ENCODE measurements at regions not wholly inside any gene's neighbourhood (a gene's known extent, or its start where the extent isn't known, plus 50 kb on each side); places are given as distances from the start of the nearest gene placed in this dataset.
A peak's percentile ranks its signal among the peaks of the same experiment; 100 is the strongest.

DNA sequence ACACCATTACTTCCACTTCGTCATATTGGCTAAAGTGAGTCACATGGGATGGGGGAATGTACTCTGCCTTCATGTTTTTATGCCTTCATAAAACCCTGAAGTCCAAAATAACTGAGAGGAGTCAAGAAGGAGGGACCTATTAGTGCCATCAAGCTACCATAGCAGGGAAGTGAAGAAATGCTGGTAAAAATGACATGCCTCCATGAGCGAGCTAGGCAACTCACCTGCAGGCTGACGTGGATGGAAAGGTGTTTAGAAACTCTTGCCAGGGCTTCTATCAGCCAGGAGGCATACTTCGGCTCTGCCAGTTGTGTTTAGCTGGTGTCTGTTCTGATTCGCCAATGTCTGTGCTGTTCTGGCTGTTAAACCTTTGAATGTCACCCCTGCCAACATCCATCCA is 424.4 kb upstream of the USP24 start:
- intact Hi-C loops (cut with micrococcal nuclease): no loop called here
- peaks cover 10% of the 10 kb centered on the region for H3K4me1 Mint-ChIP-seq (ENCODE audit: insufficient read depth, unreplicated experiment)
- TF ChIP-seq, protein P1, sequence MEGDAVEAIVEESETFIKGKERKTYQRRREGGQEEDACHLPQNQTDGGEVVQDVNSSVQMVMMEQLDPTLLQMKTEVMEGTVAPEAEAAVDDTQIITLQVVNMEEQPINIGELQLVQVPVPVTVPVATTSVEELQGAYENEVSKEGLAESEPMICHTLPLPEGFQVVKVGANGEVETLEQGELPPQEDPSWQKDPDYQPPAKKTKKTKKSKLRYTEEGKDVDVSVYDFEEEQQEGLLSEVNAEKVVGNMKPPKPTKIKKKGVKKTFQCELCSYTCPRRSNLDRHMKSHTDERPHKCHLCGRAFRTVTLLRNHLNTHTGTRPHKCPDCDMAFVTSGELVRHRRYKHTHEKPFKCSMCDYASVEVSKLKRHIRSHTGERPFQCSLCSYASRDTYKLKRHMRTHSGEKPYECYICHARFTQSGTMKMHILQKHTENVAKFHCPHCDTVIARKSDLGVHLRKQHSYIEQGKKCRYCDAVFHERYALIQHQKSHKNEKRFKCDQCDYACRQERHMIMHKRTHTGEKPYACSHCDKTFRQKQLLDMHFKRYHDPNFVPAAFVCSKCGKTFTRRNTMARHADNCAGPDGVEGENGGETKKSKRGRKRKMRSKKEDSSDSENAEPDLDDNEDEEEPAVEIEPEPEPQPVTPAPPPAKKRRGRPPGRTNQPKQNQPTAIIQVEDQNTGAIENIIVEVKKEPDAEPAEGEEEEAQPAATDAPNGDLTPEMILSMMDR (IDR thresholded peaks at IDR 0.05; ENCODE audit: unreplicated experiment): no peak
- no peaks in the 10 kb centered on the region for H3K36me3 Mint-ChIP-seq (ENCODE audit: insufficient read depth, unreplicated experiment)
- no peaks in the 10 kb centered on the region for H3K27me3 Mint-ChIP-seq (ENCODE audit: insufficient read depth, unreplicated experiment)
- BruUV-seq (replicated peaks): no TSS peak
- ChIA-PET CTCF (interaction anchor here (0.7 kb wide), 1 partner anchor 53 kb away, joined by 3 read pairs; no protein-coding TSS in a partner anchor), POLR2A (interaction anchor here (0.6 kb wide), 1 partner anchor 9 kb away, joined by 3 read pairs; no protein-coding TSS in a partner anchor)
- H3K9me3 Mint-ChIP-seq (ENCODE audit: unreplicated experiment): peaks cover 10% of the 10 kb centered on the region
- no peak for DNase-seq (ENCODE audit: unreplicated experiment)
- no peak overlapping the region for H3K4me3 Mint-ChIP-seq (ENCODE audit: unreplicated experiment)
- no peak overlapping the region for H3K27ac Mint-ChIP-seq (ENCODE audit: low read depth, unreplicated experiment)

DNA sequence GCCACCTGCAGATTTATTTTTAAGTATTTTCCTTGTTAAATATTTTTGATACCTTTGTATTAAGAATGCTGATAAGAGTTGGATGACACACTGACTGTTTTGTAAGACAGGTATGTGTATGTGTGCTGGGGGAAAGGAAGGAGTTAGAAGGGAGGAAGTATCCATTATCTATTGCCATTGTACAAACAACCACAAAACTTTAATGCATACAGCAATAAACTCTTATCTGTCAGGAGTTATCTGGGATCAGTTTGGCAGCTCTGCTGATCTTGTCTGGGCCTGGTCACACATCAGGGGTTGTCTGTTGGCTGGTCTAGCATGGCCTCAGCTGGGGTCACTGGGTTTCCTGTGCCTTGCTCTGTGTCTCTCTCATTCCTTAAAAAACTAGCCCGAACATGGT is 423.9 kb upstream of the USP24 start:
- no peak overlapping the region for H3K27ac Mint-ChIP-seq (ENCODE audit: low read depth, unreplicated experiment)
- no peak overlapping the region for H3K4me3 Mint-ChIP-seq (ENCODE audit: unreplicated experiment)
- TF ChIP-seq, protein P1 (IDR thresholded peaks at IDR 0.05; ENCODE audit: unreplicated experiment): no peak
- no peaks in the 10 kb centered on the region for H3K36me3 Mint-ChIP-seq (ENCODE audit: insufficient read depth, unreplicated experiment)
- no peak for DNase-seq (ENCODE audit: unreplicated experiment)
- H3K9me3 Mint-ChIP-seq (ENCODE audit: unreplicated experiment): peaks cover 10% of the 10 kb centered on the region
- ChIA-PET POLR2A (no interaction called here), CTCF (interaction anchor here (0.7 kb wide), 1 partner anchor 52 kb away, joined by 3 read pairs; no protein-coding TSS in a partner anchor)
- BruUV-seq (replicated peaks): no TSS peak
- H3K4me1 Mint-ChIP-seq (ENCODE audit: insufficient read depth, unreplicated experiment): peaks cover 14% of the 10 kb centered on the region
- no peaks in the 10 kb centered on the region for H3K27me3 Mint-ChIP-seq (ENCODE audit: insufficient read depth, unreplicated experiment)
- intact Hi-C loops (cut with micrococcal nuclease): no loop called here

DNA sequence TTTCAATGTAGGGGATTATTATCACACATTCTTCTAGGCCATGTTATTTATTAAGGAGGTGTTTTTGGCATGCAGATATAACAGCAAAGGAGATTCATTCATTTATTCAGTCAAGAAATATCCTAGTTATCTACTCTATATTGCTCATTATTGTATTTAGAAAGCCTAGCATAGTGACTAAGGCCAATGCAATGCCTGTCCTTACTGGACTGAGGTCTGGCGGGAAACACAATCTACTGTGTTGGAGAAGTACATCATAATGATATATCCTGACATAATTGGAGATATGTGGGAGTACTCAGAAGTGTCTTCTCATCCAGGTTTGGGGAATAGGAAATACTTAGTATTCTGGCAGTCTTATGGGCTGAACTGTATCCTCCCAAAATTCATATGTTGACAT is 421.5 kb upstream of the USP24 start:
- intact Hi-C loops (cut with micrococcal nuclease): no loop called here
- peaks cover 38% of the 10 kb centered on the region for H3K4me1 Mint-ChIP-seq (ENCODE audit: insufficient read depth, unreplicated experiment)
- POLR2A ChIA-PET: no interaction called here
- H3K36me3 Mint-ChIP-seq (ENCODE audit: insufficient read depth, unreplicated experiment): no peaks in the 10 kb centered on the region
- no peak overlapping the region for H3K27ac Mint-ChIP-seq (ENCODE audit: low read depth, unreplicated experiment)
- no peak for DNase-seq (ENCODE audit: unreplicated experiment)
- TF ChIP-seq, protein P1 (IDR thresholded peaks at IDR 0.05; ENCODE audit: unreplicated experiment): no peak
- CTCF ChIA-PET: no interaction called here
- H3K27me3 Mint-ChIP-seq (ENCODE audit: insufficient read depth, unreplicated experiment): no peaks in the 10 kb centered on the region
- H3K9me3 Mint-ChIP-seq (ENCODE audit: unreplicated experiment): peaks cover 10% of the 10 kb centered on the region
- no TSS peak for BruUV-seq (replicated peaks)
- H3K4me3 Mint-ChIP-seq (ENCODE audit: unreplicated experiment): no peak overlapping the region

DNA sequence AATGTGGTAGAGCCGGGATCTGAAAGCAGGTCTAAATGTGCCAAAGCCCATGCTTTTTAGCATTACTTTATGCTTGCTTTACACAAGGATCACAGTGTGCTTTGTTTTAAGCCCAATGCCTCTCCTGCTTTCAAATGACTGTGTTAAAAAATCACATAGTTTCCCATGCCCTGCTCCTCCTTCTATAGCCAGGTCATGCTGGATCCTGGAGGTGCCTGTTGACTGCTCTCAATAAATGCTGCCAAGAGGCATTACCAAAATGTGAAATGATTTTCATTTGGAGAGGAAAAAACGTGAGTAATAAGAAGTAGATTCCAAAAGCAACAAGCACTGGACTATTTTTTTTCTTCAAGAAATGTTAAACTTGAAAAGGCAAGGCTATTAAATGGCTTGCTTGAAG is 420.7 kb upstream of the USP24 start:
- Mint-ChIP-seq H3K4me1 (ENCODE audit: insufficient read depth, unreplicated experiment) (peaks cover 43% of the 10 kb centered on the region), H3K9me3 (ENCODE audit: unreplicated experiment) (peaks cover 10% of the 10 kb centered on the region), H3K27ac (ENCODE audit: low read depth, unreplicated experiment) (no peak overlapping the region), H3K36me3 (ENCODE audit: insufficient read depth, unreplicated experiment) (no peaks in the 10 kb centered on the region), H3K27me3 (ENCODE audit: insufficient read depth, unreplicated experiment) (no peaks in the 10 kb centered on the region), H3K4me3 (ENCODE audit: unreplicated experiment) (no peak overlapping the region)
- TF ChIP-seq, protein P1 (IDR thresholded peaks at IDR 0.05; ENCODE audit: unreplicated experiment): no peak
- POLR2A ChIA-PET: no interaction called here
- peak; percentile 6 for DNase-seq (ENCODE audit: unreplicated experiment)
- CTCF ChIA-PET: no interaction called here
- no TSS peak for BruUV-seq (replicated peaks)
- intact Hi-C loops (cut with micrococcal nuclease): no loop called here

Measured in MCF 10A (cell line).